ENCODE measurements at regions not wholly inside any gene's neighbourhood (a gene's known extent, or its start where the extent isn't known, plus 50 kb on each side); places are given as distances from the start of the nearest gene placed in this dataset.

GRCh38 chr1:29399465-29399864 lies 163.1 kb downstream of the PTPRU start:
- ATAC-seq, result no peak
- DNase-seq (ENCODE audit: missing footprints), result no peak
- intact Hi-C loops (cut with DNase I), result no loop called here

GRCh38 chr1:29398431-29398830 lies 162.1 kb downstream of the PTPRU start:
- intact Hi-C loops (cut with DNase I), result no loop called here
- DNase-seq (ENCODE audit: missing footprints) (no peak), ATAC-seq (no peak)

- DNase-seq (ENCODE audit: missing footprints) (peak; percentile 14), ATAC-seq (no peak)
- intact Hi-C loops (cut with DNase I), result no loop called here
Measured at GRCh38 chr1:29397981-29398380, 161.7 kb downstream of the PTPRU start.

- DNase-seq (ENCODE audit: missing footprints), result peak; percentile 57
- no peak for ATAC-seq
- intact Hi-C loops (cut with DNase I), result no loop called here
Measured at GRCh38 chr1:29397256-29397590, 160.9 kb downstream of the PTPRU start.

GRCh38 chr1:29396438-29397255 lies 160.3 kb downstream of the PTPRU start:
- intact Hi-C loops (cut with DNase I), result no loop called here
- no peak for ATAC-seq
- DNase-seq (ENCODE audit: missing footprints), result peak; percentile 23

- no peak for DNase-seq (ENCODE audit: missing footprints)
- no peak for ATAC-seq
- intact Hi-C loops (cut with DNase I), result no loop called here
Measured at GRCh38 chr1:29395736-29396437, 159.6 kb downstream of the PTPRU start.

- no peak for DNase-seq (ENCODE audit: missing footprints)
- intact Hi-C loops (cut with DNase I), result loop anchor here (5.0 kb wide), 1 partner anchor 1013 kb away; no protein-coding TSS in a partner anchor
- ATAC-seq, result no peak
Measured at GRCh38 chr1:29394521-29395225, 158.4 kb downstream of the PTPRU start.

GRCh38 chr1:29393451-29393826 lies 157.1 kb downstream of the PTPRU start:
- ATAC-seq (no peak), DNase-seq (ENCODE audit: missing footprints) (no peak)
- intact Hi-C loops (cut with DNase I), result loop anchor here (5.0 kb wide), 1 partner anchor 1014 kb away; no protein-coding TSS in a partner anchor

GRCh38 chr1:29392486-29393450 lies 156.4 kb downstream of the PTPRU start:
- ATAC-seq, result no peak
- DNase-seq (ENCODE audit: missing footprints), result no peak
- intact Hi-C loops (cut with DNase I), result loop anchor here (5.0 kb wide), 1 partner anchor 1015 kb away; no protein-coding TSS in a partner anchor

- DNase-seq (ENCODE audit: missing footprints), result no peak
- intact Hi-C loops (cut with DNase I), result loop anchor here (5.0 kb wide), 1 partner anchor 1015 kb away; no protein-coding TSS in a partner anchor
- no peak for ATAC-seq
Measured at GRCh38 chr1:29392036-29392435, 155.7 kb downstream of the PTPRU start.

GRCh38 chr1:29391362-29391880 lies 155.1 kb downstream of the PTPRU start:
- intact Hi-C loops (cut with DNase I), result loop anchor here (5.0 kb wide), 1 partner anchor 1016 kb away; no protein-coding TSS in a partner anchor
- ATAC-seq (no peak), DNase-seq (ENCODE audit: missing footprints) (no peak)

GRCh38 chr1:29390491-29391361 lies 154.4 kb downstream of the PTPRU start:
- ATAC-seq (no peak), DNase-seq (ENCODE audit: missing footprints) (no peak)
- intact Hi-C loops (cut with DNase I), result loop anchor here (5.0 kb wide), 1 partner anchor 1017 kb away; no protein-coding TSS in a partner anchor

- no peak for DNase-seq (ENCODE audit: missing footprints)
- intact Hi-C loops (cut with DNase I), result loop anchor here (5.0 kb wide), 1 partner anchor 1017 kb away; no protein-coding TSS in a partner anchor
- ATAC-seq, result no peak
Measured at GRCh38 chr1:29390075-29390474, 153.8 kb downstream of the PTPRU start.

GRCh38 chr1:29389533-29390041 lies 153.3 kb downstream of the PTPRU start:
- intact Hi-C loops (cut with DNase I), result loop anchor here (5.0 kb wide), 1 partner anchor 1018 kb away; no protein-coding TSS in a partner anchor
- no peak for ATAC-seq

GRCh38 chr1:29388884-29389283 lies 152.6 kb downstream of the PTPRU start:
- no peak for DNase-seq (ENCODE audit: missing footprints)
- intact Hi-C loops (cut with DNase I), result no loop called here
- ATAC-seq, result no peak

More at GRCh38 chr1:29389533-29390041, 153.3 kb downstream of the PTPRU start:
- no peak for DNase-seq (ENCODE audit: missing footprints)

GRCh38 chr1:29388170-29388569 lies 151.8 kb downstream of the PTPRU start:
- DNase-seq (ENCODE audit: missing footprints) (no peak), ATAC-seq (no peak)
- intact Hi-C loops (cut with DNase I), result no loop called here

GRCh38 chr1:29387210-29387609 lies 150.9 kb downstream of the PTPRU start:
- DNase-seq (ENCODE audit: missing footprints) (no peak), ATAC-seq (no peak)
- intact Hi-C loops (cut with DNase I), result no loop called here
